Keratinocyte (primary cell): ENCODE measurements at regions not wholly inside any gene's neighbourhood (a gene's known extent, or its start where the extent isn't known, plus 50 kb on each side); places are given as distances from the start of the nearest gene placed in this dataset.

Experiments
- EZH2 ChIP-seq: IDR thresholded peaks from one replicate; pipeline ENCODE4 v1.6.1; 2012; ENCODE audit warnings: inconsistent platforms, mild to moderate bottlenecking, low read length, moderate library complexity
- TF ChIP-seq, protein P1 (sequence below), 3 experiments: IDR thresholded peaks in 1 of 3; conservative IDR thresholded peaks in 1 of 3; optimal IDR thresholded peaks in 1 of 3; 2 replicates in 2 of 3; 3 replicates in 1 of 3; pipeline versions ENCODE3 to v1.5.1; 2011; ENCODE audit warnings: low read length in 3 of 3, mild to moderate bottlenecking in 3 of 3, moderate library complexity in 2 of 3, control low read depth in 1 of 3, inconsistent platforms in 1 of 3; ENCODE audit not compliant: insufficient read depth in 2 of 3; ENCODE audit errors: extremely low read depth in 1 of 3

GRCh38 chr5:159663986-159664385 is 252.3 kb upstream of the ADRA1B start:
- TF ChIP-seq EZH2 = no peak
- TF ChIP-seq, protein P1, sequence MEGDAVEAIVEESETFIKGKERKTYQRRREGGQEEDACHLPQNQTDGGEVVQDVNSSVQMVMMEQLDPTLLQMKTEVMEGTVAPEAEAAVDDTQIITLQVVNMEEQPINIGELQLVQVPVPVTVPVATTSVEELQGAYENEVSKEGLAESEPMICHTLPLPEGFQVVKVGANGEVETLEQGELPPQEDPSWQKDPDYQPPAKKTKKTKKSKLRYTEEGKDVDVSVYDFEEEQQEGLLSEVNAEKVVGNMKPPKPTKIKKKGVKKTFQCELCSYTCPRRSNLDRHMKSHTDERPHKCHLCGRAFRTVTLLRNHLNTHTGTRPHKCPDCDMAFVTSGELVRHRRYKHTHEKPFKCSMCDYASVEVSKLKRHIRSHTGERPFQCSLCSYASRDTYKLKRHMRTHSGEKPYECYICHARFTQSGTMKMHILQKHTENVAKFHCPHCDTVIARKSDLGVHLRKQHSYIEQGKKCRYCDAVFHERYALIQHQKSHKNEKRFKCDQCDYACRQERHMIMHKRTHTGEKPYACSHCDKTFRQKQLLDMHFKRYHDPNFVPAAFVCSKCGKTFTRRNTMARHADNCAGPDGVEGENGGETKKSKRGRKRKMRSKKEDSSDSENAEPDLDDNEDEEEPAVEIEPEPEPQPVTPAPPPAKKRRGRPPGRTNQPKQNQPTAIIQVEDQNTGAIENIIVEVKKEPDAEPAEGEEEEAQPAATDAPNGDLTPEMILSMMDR (optimal IDR thresholded peaks at IDR 0.05 in 1 of 3, IDR thresholded peaks at IDR 0.05 in 1 of 3, conservative IDR thresholded peaks at IDR 0.05 in 1 of 3; ENCODE audit: extremely low read depth in 1 of 3, insufficient read depth in 2 of 3, low read length in 3 of 3) = no peak
